ENCODE measurements at regions not wholly inside any gene's neighbourhood (a gene's known extent, or its start where the extent isn't known, plus 50 kb on each side); places are given as distances from the start of the nearest gene placed in this dataset.
A peak's percentile ranks its signal among the peaks of the same experiment; 100 is the strongest.

- DNase-seq (ENCODE audit: low read depth), result no peak
- H3K4me3 ChIP-seq (ENCODE audit: low read depth, low read length), result peak overlapping the region; percentile 21; the same call in 1 of the 2 replicates
- TF ChIP-seq CTCF (IDR thresholded peaks at IDR 0.05; ENCODE audit: low read depth, low read length, missing control alignments), result no peak
Measured at GRCh38 chr1:84090447-84091245, 53.4 kb upstream of the PRKACB start.

GRCh38 chr1:84089867-84090266, 54.2 kb upstream of the PRKACB start:
- DNase-seq (ENCODE audit: low read depth), result no peak
- no peak for TF ChIP-seq CTCF (IDR thresholded peaks at IDR 0.05; ENCODE audit: low read depth, low read length, missing control alignments)
- no peak overlapping the region for H3K4me3 ChIP-seq (ENCODE audit: low read depth, low read length)

GRCh38 chr1:84089465-84089864, 54.6 kb upstream of the PRKACB start:
- no peak for DNase-seq (ENCODE audit: low read depth)
- H3K4me3 ChIP-seq (ENCODE audit: low read depth, low read length), result no peak overlapping the region
- TF ChIP-seq CTCF (IDR thresholded peaks at IDR 0.05; ENCODE audit: low read depth, low read length, missing control alignments), result no peak

- no peak for DNase-seq (ENCODE audit: low read depth)
- no peak overlapping the region for H3K4me3 ChIP-seq (ENCODE audit: low read depth, low read length)
- TF ChIP-seq CTCF (IDR thresholded peaks at IDR 0.05; ENCODE audit: low read depth, low read length, missing control alignments), result no peak
Measured at GRCh38 chr1:84086616-84087015, 57.5 kb upstream of the PRKACB start.

GRCh38 chr1:84086189-84086588, 57.9 kb upstream of the PRKACB start:
- no peak for DNase-seq (ENCODE audit: low read depth)
- H3K4me3 ChIP-seq (ENCODE audit: low read depth, low read length), result no peak overlapping the region
- TF ChIP-seq CTCF (IDR thresholded peaks at IDR 0.05; ENCODE audit: low read depth, low read length, missing control alignments), result no peak

GRCh38 chr1:84083307-84083706, 60.8 kb upstream of the PRKACB start:
- no peak for DNase-seq (ENCODE audit: low read depth)
- TF ChIP-seq CTCF (IDR thresholded peaks at IDR 0.05; ENCODE audit: low read depth, low read length, missing control alignments), result no peak
- no peak overlapping the region for H3K4me3 ChIP-seq (ENCODE audit: low read depth, low read length)

GRCh38 chr1:84078842-84079202, 65.2 kb upstream of the PRKACB start:
- H3K4me3 ChIP-seq (ENCODE audit: low read depth, low read length), result peak overlapping the region; percentile 95
- no peak for TF ChIP-seq CTCF (IDR thresholded peaks at IDR 0.05; ENCODE audit: low read depth, low read length, missing control alignments)
- no peak for DNase-seq (ENCODE audit: low read depth)

Data from GM12864 (cell line).